Vagina (tissue), 2 donors: ENCODE measurements at regions not wholly inside any gene's neighbourhood (a gene's known extent, or its start where the extent isn't known, plus 50 kb on each side); places are given as distances from the start of the nearest gene placed in this dataset.

ENCODE experiments used
- POLR2AphosphoS5 ChIP-seq, 2 donors: sonication (generic); formaldehyde crosslinking; IDR thresholded peaks; one replicate each; pipeline ENCODE4 v1.9.0; 2017; ENCODE audit warnings: antibody characterized with exemption in 2 of 2, mild to moderate bottlenecking in 2 of 2, low read depth in 1 of 2; ENCODE audit not compliant: insufficient read depth in 1 of 2
- TF ChIP-seq, protein P1 (sequence below), 3 experiments: fragments of 450-650 bp in 2 of 3; fragments of 200-600 bp in 1 of 3; sonication (generic) in 1 of 3; IDR thresholded peaks; one replicate each; pipeline ENCODE4 v1.5.1; 2017 to 2019; ENCODE audit warnings: antibody characterized with exemption in 3 of 3, mild to moderate bottlenecking in 2 of 3, moderate library complexity in 2 of 3

DNA sequence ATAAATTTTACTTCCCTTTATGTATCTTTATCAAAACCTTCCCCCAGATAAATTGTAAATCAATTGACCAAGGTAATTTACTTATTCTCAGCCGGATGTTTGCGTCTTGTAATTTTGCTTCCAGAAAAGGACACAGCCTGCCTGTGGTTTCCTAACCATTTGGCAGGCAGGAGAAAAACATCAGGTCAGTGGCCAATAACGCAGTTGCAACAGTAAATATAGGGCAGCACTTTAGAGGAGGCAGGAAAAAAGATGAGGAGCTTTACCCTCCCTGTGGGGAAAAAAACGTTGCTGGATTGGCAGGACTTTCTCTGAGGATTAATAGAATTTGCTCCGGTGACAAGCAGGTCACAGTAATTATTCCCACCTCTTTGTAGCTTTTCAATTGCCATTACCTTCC, 2618.1 kb downstream of the ARAP2 start:
- TF ChIP-seq, protein P1, sequence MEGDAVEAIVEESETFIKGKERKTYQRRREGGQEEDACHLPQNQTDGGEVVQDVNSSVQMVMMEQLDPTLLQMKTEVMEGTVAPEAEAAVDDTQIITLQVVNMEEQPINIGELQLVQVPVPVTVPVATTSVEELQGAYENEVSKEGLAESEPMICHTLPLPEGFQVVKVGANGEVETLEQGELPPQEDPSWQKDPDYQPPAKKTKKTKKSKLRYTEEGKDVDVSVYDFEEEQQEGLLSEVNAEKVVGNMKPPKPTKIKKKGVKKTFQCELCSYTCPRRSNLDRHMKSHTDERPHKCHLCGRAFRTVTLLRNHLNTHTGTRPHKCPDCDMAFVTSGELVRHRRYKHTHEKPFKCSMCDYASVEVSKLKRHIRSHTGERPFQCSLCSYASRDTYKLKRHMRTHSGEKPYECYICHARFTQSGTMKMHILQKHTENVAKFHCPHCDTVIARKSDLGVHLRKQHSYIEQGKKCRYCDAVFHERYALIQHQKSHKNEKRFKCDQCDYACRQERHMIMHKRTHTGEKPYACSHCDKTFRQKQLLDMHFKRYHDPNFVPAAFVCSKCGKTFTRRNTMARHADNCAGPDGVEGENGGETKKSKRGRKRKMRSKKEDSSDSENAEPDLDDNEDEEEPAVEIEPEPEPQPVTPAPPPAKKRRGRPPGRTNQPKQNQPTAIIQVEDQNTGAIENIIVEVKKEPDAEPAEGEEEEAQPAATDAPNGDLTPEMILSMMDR (IDR thresholded peaks at IDR 0.05) = no peak
- TF ChIP-seq POLR2AphosphoS5 (IDR thresholded peaks at IDR 0.05; ENCODE audit: insufficient read depth in 1 of 2, low read depth in 1 of 2) = no peak
